ENCODE measurements at regions not wholly inside any gene's neighbourhood (a gene's known extent, or its start where the extent isn't known, plus 50 kb on each side); places are given as distances from the start of the nearest gene placed in this dataset.

DNA sequence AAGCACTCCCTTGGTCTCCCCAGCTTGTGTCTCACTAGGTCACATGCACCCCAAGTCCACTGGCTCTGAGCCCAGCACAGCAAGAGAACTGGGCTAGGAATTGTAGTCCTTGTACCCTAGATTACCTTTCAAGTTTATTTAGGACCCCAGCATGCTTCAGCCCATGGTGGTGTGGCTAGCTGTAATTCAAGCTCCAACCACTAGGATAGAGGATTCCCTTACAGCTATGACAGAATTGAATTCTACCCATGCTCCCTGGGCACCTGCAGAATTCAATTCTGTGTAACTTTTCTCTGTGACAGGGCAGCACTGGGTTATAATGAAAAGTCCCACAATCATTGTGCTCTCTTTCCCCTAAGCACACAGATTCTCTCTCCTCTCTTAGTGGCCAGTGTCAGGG is 253.8 kb upstream of the DMD start:
- DNase-seq (ENCODE audit: low spot score), result no peak

DNA sequence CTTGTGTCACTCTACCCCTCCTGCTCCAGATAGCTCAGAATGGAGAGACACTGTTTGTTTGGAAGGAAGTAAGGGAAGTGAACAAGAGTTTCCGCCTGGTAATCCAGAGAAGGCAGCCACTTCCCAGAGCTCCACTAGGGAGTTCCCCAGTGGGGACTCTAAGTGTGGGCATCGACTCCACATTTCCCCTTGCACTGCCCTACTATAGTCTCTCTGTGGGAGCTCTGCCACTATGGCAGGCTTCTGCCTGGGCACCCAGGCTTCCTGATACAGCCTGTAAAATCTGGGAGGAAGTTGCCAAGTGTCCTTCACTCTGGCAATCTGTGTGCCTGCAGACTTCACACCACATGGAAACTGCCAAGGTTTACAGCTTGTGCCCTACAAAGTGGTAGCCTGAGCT is 245.8 kb upstream of the DMD start:
- no peak for DNase-seq (ENCODE audit: low spot score)

- DNase-seq (ENCODE audit: low spot score), result no peak
Measured at GRCh38 chrX:33447285-33447684, 235.9 kb upstream of the DMD start.

GRCh38 chrX:33434256-33435092 is 223.1 kb upstream of the DMD start:
- DNase-seq (ENCODE audit: low spot score), result peak; percentile 62

GRCh38 chrX:33416273-33416805 is 205.0 kb upstream of the DMD start:
- DNase-seq (ENCODE audit: low spot score), result no peak

GRCh38 chrX:33415459-33415858 is 204.1 kb upstream of the DMD start:
- DNase-seq (ENCODE audit: low spot score), result no peak

- DNase-seq (ENCODE audit: low spot score), result no peak
Measured at GRCh38 chrX:33385546-33385945, 174.2 kb upstream of the DMD start.

- no peak for DNase-seq (ENCODE audit: low spot score)
Measured at GRCh38 chrX:33379839-33380238, 168.5 kb upstream of the DMD start.

GRCh38 chrX:33357606-33358005 is 146.3 kb upstream of the DMD start:
- DNase-seq (ENCODE audit: low spot score), result no peak

GRCh38 chrX:33339219-33339618 is 127.9 kb upstream of the DMD start:
- no peak for DNase-seq (ENCODE audit: low spot score)

DNA sequence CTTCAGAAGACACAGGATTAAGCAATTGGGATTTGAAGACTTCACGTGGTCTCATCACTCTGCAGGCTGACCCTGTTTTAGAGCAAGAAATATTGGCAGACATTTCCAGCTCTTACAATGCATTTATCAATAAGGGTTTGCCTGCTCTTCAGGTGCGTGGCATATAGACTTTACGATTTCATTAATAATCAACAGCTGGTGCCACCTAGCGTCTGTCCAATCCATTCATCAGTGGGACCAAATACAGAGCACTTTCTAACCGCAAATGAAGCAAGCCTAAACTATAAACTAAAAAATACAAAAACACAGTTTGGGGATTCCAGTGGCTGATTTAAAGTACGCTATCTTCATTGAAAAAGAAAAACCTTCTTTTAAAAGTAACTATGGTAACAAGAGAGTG is 125.4 kb upstream of the DMD start:
- no peak for DNase-seq (ENCODE audit: low spot score)

DNA sequence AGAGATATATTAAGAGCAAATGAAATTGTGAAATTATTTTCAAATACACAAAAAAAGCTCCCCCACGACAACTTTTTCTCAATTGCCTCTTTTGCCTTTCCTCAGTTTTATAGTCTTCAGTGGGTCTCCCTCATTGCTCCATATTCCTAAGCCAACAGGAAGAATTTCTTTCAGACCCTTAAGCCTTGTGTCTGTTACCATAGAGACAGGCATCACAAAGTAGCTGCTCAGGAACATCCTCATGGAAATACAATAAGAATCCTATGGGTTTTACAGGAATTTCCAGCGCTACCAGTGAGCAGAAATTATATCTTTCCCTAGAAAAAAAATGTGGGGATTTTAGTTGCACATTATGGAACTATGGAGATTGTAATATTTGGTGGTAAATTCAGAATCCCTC is 121.9 kb upstream of the DMD start:
- DNase-seq (ENCODE audit: low spot score), result no peak

DNA sequence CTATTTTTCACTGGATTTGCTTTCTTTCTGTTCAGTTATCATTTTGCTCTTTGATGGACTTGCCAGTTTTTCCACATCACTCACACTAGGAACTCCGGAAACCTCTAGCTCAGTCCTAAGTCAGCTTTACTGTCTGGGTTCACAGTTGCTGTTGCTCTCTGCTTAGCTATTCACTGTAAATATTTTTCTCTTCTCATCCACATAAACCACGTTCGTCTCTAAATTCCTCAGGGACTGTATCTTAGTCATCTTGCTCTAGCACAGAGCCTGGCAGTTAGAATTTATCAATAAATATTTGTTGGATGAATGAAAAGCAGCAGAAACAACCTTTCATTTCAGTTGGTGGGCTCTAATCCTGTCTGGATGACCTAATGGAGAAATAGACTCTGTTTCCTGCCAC is 119.4 kb upstream of the DMD start:
- DNase-seq (ENCODE audit: low spot score), result no peak

DNA sequence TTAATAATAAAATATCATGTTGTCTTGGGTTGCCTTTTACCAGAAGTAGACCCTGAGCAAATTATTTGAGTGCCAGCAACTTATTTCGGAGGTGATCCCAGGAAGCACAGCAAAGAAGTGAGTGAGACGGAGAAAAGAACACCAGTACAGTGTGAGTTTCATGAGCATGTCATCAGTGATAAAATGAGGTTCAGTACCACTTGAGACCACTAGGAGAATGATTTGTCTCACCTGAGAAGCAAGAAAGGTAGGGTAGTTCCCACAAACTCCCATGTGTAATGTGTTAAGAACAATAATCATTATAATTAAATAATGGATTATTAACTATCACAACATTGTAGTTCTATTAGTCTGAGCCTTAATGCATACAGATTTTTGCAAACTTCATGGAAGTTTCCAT is 112.8 kb upstream of the DMD start:
- no peak for DNase-seq (ENCODE audit: low spot score)

- no peak for DNase-seq (ENCODE audit: low spot score)
Measured at GRCh38 chrX:33307911-33308354, 96.6 kb upstream of the DMD start.

GRCh38 chrX:33298622-33299021 is 87.3 kb upstream of the DMD start:
- DNase-seq (ENCODE audit: low spot score), result no peak

- no peak for DNase-seq (ENCODE audit: low spot score)
Measured at GRCh38 chrX:33285550-33285949, 74.2 kb upstream of the DMD start.

DNA sequence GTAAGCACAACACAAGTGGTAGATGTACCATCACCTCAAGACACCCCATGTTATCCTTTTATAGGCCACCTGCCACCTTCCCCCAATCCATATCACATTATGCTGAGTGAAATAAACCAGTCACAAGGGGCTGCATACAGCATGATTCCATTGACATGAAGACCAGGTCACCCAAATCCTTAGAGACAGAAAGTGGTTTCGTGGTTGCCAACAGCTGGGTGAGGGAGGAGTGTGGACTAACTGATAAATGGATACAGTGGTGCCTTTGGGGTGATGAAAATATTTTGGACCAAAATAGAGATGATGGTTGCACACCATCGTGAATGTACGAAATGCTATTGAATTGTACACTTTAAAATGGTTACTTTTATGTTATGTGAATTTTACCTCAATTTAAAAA is 65.7 kb upstream of the DMD start:
- DNase-seq (ENCODE audit: low spot score), result no peak

GRCh38 chrX:33273535-33273934 is 62.2 kb upstream of the DMD start:
- no peak for DNase-seq (ENCODE audit: low spot score)

- no peak for DNase-seq (ENCODE audit: low spot score)
Measured at GRCh38 chrX:33272986-33273385, 61.6 kb upstream of the DMD start.

All from activated CD4-positive, alpha-beta T cell treated with anti-CD3 and anti-CD28 coated beads, Interleukin-2, Interleukin-4, amounts not matched to agents 100 ng/mL and 50 ng/mL, durations not matched to agents 16 hours and 8 hours (primary cell).